Globus pallidus (tissue), 1 donor: ENCODE measurements at regions not wholly inside any gene's neighbourhood (a gene's known extent, or its start where the extent isn't known, plus 50 kb on each side); places are given as distances from the start of the nearest gene placed in this dataset.

Experiments
- DNase-seq: peaks from one replicate; pipeline ENCODE4 v3.0.0-alpha.2; 2015; ENCODE audit warnings: low spot score

- no peak for DNase-seq
Measured at GRCh38 chr5:86879086-86879485, 261.3 kb downstream of the COX7C start.

- no peak for DNase-seq
Measured at GRCh38 chr5:86880344-86880743, 262.6 kb downstream of the COX7C start.

- DNase-seq, result peak; percentile 73
Measured at GRCh38 chr5:86880785-86881492, 263.2 kb downstream of the COX7C start.

- DNase-seq, result no peak
Measured at GRCh38 chr5:86881493-86882090, 263.9 kb downstream of the COX7C start.

- no peak for DNase-seq
Measured at GRCh38 chr5:86884608-86885007, 266.9 kb downstream of the COX7C start.

GRCh38 chr5:86885011-86885410 lies 267.3 kb downstream of the COX7C start:
- no peak for DNase-seq

- DNase-seq, result no peak
Measured at GRCh38 chr5:86885489-86886230, 267.9 kb downstream of the COX7C start.

- no peak for DNase-seq
Measured at GRCh38 chr5:86890375-86890774, 272.6 kb downstream of the COX7C start.

GRCh38 chr5:86894056-86894455 lies 276.3 kb downstream of the COX7C start:
- no peak for DNase-seq

GRCh38 chr5:86896916-86897315 lies 279.2 kb downstream of the COX7C start:
- DNase-seq, result no peak

GRCh38 chr5:86909418-86910295 lies 291.9 kb downstream of the COX7C start:
- no peak for DNase-seq

- no peak for DNase-seq
Measured at GRCh38 chr5:86917117-86917579, 299.4 kb downstream of the COX7C start.

GRCh38 chr5:86918246-86918645 lies 300.5 kb downstream of the COX7C start:
- DNase-seq, result no peak

GRCh38 chr5:86926033-86926432 lies 308.3 kb downstream of the COX7C start:
- DNase-seq, result no peak

GRCh38 chr5:86929123-86929766 lies 311.5 kb downstream of the COX7C start:
- no peak for DNase-seq

- DNase-seq, result no peak
Measured at GRCh38 chr5:86951761-86952160, 315.9 kb upstream of the RASA1 start.

GRCh38 chr5:86964889-86965288 lies 302.8 kb upstream of the RASA1 start:
- no peak for DNase-seq

GRCh38 chr5:86968301-86968753 lies 299.4 kb upstream of the RASA1 start:
- peak; percentile 64 for DNase-seq

GRCh38 chr5:86970361-86970760 lies 297.3 kb upstream of the RASA1 start:
- no peak for DNase-seq

- peak; percentile 31 for DNase-seq
Measured at GRCh38 chr5:86971034-86971571, 296.6 kb upstream of the RASA1 start.

GRCh38 chr5:86974955-86975354 lies 292.7 kb upstream of the RASA1 start:
- no peak for DNase-seq
